GM21515 (cell line): ENCODE measurements at regions not wholly inside any gene's neighbourhood (a gene's known extent, or its start where the extent isn't known, plus 50 kb on each side); places are given as distances from the start of the nearest gene placed in this dataset.

Experiments
- ATAC-seq: cut with Tn5 transposase; IDR thresholded peaks from one replicate; pipeline ENCODE4 v1.9.1; 2021; ENCODE audit not compliant: unreplicated experiment

DNA sequence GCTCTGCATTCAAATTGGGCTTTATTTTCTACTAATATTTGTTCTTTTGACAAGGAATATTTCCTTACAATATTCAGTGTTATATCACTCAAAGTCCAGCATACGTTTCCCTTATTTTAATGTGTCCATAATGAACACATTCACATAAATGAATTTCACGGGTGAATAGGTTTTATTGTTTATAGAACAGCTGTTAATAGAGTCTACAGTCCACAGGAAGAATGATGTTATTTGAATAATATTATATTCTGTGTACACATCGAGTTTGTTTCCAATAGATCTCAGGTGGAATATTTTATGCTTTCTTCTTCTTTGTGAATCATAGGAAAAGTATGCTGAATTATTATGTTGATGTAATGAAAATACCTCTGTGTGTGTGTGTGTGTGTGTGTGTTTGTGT is 582.4 kb downstream of the CDH26 start:
- ATAC-seq = no peak

DNA sequence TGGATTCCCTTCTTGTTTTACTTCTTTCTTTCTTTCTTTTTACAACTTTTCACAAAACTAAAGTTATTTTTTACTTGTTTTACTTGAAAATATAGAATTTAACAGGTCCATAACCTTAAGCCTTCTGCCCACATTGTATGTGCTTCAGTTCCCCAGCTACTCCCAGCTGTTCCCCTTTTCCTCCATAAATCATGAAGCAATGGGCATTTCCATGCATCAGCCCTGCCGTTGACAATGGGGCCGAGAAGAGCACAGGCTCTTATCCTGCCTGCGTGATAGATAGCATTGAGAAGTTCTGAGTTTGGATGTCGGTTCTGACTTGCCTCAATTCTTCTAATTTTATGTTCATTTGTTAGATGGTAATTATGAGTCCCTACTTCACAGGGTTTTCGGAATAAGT is 583.8 kb downstream of the CDH26 start:
- no peak for ATAC-seq

GRCh38 chr20:60543598-60543997 is 585.4 kb downstream of the CDH26 start:
- ATAC-seq = no peak

DNA sequence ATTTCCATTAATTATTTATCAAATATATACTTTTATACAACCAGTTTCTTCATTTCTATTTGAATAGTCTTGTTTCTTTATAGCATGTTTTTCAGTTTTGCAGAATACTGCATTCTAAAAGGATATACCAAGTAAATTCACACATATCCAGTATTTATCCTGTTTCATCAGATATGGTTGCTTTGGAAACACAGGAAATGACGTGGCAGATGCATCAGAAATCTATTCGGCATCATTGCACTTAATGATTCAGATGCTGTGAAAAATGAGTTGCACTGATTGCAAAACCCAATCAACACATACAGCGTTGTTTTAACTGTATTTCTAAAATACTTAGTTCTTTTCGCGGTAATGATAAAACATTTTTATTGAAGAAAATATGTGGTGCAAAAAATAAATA is 594.9 kb downstream of the CDH26 start:
- no peak for ATAC-seq

GRCh38 chr20:60558486-60558885 is 600.3 kb downstream of the CDH26 start:
- ATAC-seq = no peak

GRCh38 chr20:60559462-60559861 is 601.2 kb downstream of the CDH26 start:
- no peak for ATAC-seq

DNA sequence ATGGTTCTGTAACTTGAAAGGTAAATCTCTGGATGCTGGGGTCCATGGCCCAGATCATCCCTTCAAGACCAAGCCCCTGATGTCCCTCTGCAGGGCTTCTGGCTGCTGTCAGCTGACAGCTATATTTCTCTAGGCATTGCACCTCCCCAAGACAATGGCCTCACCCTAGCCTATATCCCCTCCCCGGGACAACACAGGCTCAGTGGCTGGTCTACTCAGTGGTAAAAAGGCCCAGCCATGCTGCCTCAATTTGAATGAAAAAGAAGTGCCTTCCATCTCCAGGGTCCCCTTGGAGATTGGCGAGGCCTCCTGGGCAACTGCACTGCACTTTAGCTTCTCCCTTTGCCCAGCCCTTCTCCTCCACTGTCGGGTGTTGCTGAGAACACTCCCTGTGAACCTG is 602.8 kb downstream of the CDH26 start:
- ATAC-seq = no peak

- no peak for ATAC-seq
These were observed 606.9 kb downstream of the CDH26 start for GRCh38 chr20:60565083-60565482.

DNA sequence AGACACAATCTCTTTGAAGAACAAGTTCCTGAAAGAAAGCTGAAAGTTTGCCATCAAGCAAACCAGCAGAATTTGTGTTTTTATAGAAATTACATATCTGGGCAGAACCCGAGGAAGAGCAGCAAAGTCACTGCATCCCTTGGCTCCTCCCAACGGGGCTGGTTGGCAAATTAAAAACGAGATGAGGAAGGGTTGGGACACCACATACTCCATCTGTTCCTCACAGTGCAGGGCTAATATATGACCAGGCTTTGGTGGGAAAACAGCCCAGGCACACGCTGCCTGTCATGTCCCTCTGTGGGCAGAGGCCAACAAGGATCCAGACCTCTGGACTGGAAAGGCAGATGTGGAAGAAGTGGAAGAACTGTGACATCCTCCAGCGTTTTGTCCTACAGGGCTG is 607.3 kb downstream of the CDH26 start:
- no peak for ATAC-seq

GRCh38 chr20:60569116-60569515 is 610.9 kb downstream of the CDH26 start:
- ATAC-seq = no peak

DNA sequence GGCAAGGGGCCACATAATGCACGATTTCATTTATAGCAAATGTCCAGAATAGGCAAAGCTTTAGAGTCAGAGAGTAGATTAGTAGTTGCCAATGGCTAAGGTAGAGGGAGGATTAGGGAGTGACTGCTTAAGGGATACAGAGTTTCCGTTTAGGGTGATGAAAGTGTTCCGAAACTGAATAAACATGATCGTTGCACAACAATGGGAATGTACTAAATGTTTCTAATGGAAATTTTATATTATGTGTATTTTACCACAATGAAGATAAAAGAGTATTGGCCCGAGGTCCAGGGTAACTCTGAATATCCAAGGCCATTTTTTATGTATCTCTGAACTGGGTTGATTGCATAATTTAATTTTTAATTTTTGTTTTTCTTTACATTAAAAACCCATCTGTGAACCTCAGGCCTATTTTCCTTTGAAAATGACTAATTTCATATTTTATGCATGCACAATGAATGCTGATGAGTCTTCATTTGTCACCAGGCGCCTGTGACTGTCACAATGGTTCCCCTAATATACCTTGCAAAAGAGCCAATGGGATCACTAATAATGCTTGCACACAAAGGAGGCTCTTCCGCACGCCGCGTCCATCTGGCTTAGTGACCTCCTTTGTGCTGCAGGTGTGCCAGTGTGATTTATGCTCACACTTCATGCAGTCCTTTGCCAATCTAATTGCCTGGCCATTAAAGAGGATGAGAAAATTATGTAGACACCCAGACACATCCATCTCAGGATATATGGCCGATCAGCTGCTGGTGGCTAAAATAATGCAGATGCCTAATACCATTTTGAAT is 612.5 kb downstream of the CDH26 start:
- no peak for ATAC-seq

DNA sequence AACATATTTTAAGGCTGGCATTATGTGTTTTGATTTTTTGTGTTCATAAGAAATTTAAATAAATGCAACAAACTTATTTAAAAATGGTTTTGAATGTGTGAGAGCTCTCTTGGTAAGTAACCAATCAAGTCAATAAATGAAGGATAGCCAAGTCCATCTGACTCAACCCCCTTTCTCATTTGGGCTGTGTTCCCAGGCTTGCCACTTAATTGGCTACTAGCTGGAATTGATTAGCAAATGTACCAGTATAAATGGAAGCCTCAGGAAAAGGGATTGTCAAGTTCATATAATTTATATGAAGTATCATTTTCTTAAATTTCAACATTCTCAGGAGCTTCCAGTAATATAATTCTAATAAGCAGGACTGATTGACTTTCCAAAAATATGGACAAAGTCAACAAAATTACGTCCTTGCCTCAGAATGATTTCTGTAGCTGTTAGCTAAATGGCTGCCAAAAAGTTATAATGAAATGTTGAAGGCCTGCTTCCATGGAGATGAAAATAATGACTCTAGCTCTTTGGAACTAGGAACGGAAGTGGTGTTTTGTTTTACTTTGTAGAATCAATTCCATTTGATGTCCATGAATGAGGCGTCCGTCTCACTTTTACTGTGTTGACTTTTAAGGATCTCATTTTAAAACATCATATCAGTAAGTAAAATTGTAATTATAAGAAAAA is 614.9 kb downstream of the CDH26 start:
- no peak for ATAC-seq

GRCh38 chr20:60576236-60576635 is 618.0 kb downstream of the CDH26 start:
- no peak for ATAC-seq

DNA sequence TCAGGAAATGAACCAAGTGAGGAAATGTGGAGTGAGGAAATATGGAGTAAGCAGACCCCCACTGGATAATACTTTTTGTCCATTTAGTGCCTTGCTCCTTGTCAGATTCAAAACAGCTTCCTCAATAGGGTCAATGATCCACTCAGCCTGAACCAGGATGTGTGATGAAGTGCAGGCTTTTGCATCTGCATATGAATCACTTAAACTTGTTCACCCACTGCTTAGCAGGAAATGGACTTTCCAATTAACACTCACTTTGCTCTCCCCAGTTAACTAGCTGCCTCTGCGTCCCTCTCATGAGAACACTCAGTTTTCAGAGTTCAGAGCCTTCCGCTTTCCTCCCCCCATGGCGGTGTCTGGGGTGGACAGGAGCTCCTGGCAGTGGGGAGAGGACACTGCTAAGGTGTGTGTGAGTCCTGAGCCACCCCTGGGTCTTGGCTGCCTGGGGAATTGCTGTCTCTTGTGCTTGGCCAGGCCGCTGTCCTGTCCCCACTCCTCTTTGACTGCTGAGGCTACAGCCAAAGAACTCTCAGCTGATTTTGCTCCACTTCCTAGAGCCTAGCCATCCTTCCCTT is 621.8 kb downstream of the CDH26 start:
- ATAC-seq = no peak

- no peak for ATAC-seq
These were observed 623.4 kb downstream of the CDH26 start for GRCh38 chr20:60581606-60582115.

DNA sequence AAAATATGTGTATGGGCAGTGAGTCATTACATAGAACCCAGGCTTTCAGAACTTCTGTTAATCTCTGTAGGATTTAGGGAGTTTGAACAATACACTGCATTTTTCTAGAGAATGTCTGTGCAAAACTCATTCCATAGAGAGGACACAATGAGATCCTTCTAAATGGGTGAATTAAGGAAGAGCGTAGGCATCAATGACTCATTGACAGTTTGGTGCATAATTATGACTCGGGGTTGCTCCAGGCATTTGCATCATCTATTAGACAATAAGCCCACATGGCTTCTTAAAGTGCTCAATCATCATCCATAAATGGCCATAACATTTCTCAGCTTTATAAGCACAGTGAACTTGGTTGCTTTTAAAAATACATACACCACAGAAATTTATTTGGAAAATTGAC is 625.5 kb downstream of the CDH26 start:
- ATAC-seq = no peak

- ATAC-seq = no peak
These were observed 626.0 kb downstream of the CDH26 start for GRCh38 chr20:60584221-60584620.

GRCh38 chr20:60585651-60586050 is 627.4 kb downstream of the CDH26 start:
- ATAC-seq = no peak

GRCh38 chr20:60586269-60587050 is 628.2 kb downstream of the CDH26 start:
- ATAC-seq = no peak

DNA sequence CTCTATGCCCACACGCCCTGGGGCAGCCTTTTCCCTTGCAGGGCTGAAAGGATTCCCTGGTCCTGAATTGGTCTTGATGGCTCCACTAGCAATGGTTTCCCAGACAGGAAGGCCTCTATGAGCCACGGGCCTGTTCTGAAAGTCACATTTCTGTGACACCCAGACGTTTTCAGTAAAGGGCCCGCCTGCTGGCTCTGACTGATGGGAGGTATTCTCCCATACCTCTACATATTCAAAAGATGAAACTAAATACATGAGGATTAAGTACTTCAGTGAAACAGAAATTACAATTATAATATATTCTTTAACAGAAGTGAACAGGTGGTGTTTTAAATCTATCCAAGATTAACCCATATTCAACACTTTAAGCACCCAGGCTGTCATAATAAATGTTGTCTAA is 629.8 kb downstream of the CDH26 start:
- no peak for ATAC-seq

- no peak for ATAC-seq
These were observed 631.4 kb downstream of the CDH26 start for GRCh38 chr20:60589623-60590022.
